CD4-positive, alpha-beta T cell treated with Interferon alpha-2 for 1 hour (primary cell): ENCODE measurements at regions not wholly inside any gene's neighbourhood (a gene's known extent, or its start where the extent isn't known, plus 50 kb on each side); places are given as distances from the start of the nearest gene placed in this dataset.
A peak's percentile ranks its signal among the peaks of the same experiment; 100 is the strongest.

ENCODE experiments used
- DNase-seq, 2 donors: peaks; one replicate each; pipeline ENCODE4 v3.0.0-alpha.2; 2020 to 2022

- DNase-seq = no peak
These were observed 248.7 kb upstream of the GPR26 start for GRCh38 chr10:123417414-123417813.

- DNase-seq = no peak
These were observed 244.7 kb upstream of the GPR26 start for GRCh38 chr10:123421461-123421860.

GRCh38 chr10:123422261-123422660 lies 243.9 kb upstream of the GPR26 start:
- DNase-seq = no peak

GRCh38 chr10:123424537-123424936 lies 241.6 kb upstream of the GPR26 start:
- DNase-seq = no peak

- no peak for DNase-seq
These were observed 240.5 kb upstream of the GPR26 start for GRCh38 chr10:123425680-123426079.

GRCh38 chr10:123427165-123427786 lies 238.9 kb upstream of the GPR26 start:
- peak in 1 of 2 donors; percentile 11 for DNase-seq

- no peak for DNase-seq
These were observed 237.8 kb upstream of the GPR26 start for GRCh38 chr10:123428391-123428790.

GRCh38 chr10:123429706-123430221 lies 236.4 kb upstream of the GPR26 start:
- DNase-seq = no peak

- no peak for DNase-seq
These were observed 232.6 kb upstream of the GPR26 start for GRCh38 chr10:123433539-123433938.

- no peak for DNase-seq
These were observed 231.6 kb upstream of the GPR26 start for GRCh38 chr10:123434435-123435039.

GRCh38 chr10:123442901-123443300 lies 223.3 kb upstream of the GPR26 start:
- no peak for DNase-seq

GRCh38 chr10:123443924-123444323 lies 222.2 kb upstream of the GPR26 start:
- DNase-seq = no peak

- no peak for DNase-seq
These were observed 220.8 kb upstream of the GPR26 start for GRCh38 chr10:123445261-123445775.

GRCh38 chr10:123446449-123447156 lies 219.6 kb upstream of the GPR26 start:
- no peak for DNase-seq

- no peak for DNase-seq
These were observed 216.8 kb upstream of the GPR26 start for GRCh38 chr10:123449234-123449962.

- no peak for DNase-seq
These were observed 215.1 kb upstream of the GPR26 start for GRCh38 chr10:123450956-123451605.

GRCh38 chr10:123451618-123452245 lies 214.4 kb upstream of the GPR26 start:
- DNase-seq = no peak

- DNase-seq = no peak
These were observed 211.2 kb upstream of the GPR26 start for GRCh38 chr10:123454987-123455386.

- no peak for DNase-seq
These were observed 210.3 kb upstream of the GPR26 start for GRCh38 chr10:123455861-123456260.

GRCh38 chr10:123458933-123459332 lies 207.2 kb upstream of the GPR26 start:
- DNase-seq = no peak

GRCh38 chr10:123459371-123460091 lies 206.6 kb upstream of the GPR26 start:
- no peak for DNase-seq
